Rectal smooth muscle tissue (tissue), 1 donor: ENCODE measurements at regions not wholly inside any gene's neighbourhood (a gene's known extent, or its start where the extent isn't known, plus 50 kb on each side); places are given as distances from the start of the nearest gene placed in this dataset.

Experiments used
- H3K27ac ChIP-seq: one replicate; pipeline ENCODE4 v1.7.0; 2013; ENCODE audit warnings: low read depth, low read length, inconsistent platforms
- H3K27me3 ChIP-seq: one replicate; pipeline ENCODE4 v1.7.0; 2013; ENCODE audit warnings: low read length; ENCODE audit not compliant: control insufficient read depth, insufficient read depth
- H3K36me3 ChIP-seq: one replicate; pipeline ENCODE4 v1.7.0; 2013; ENCODE audit warnings: low read length; ENCODE audit not compliant: control insufficient read depth, insufficient read depth
- H3K4me1 ChIP-seq: one replicate; pipeline ENCODE4 v1.7.0; 2013; ENCODE audit warnings: low read length; ENCODE audit not compliant: control insufficient read depth, insufficient read depth
- H3K4me3 ChIP-seq: one replicate; pipeline ENCODE4 v1.7.0; 2013; ENCODE audit warnings: low read length
- H3K9ac ChIP-seq: one replicate; pipeline ENCODE4 v1.7.0; 2013; ENCODE audit warnings: low read length

GRCh38 chr5:126358525-126358924, 64.7 kb upstream of the GRAMD2B start:
- H3K36me3 ChIP-seq, result no peaks in the 10 kb centered on the region
- no peak overlapping the region for H3K4me3 ChIP-seq
- no peak overlapping the region for H3K9ac ChIP-seq
- H3K27me3 ChIP-seq, result no peaks in the 10 kb centered on the region
- no peak overlapping the region for H3K27ac ChIP-seq
- peaks cover under 1% of the 10 kb centered on the region for H3K4me1 ChIP-seq

GRCh38 chr5:126359884-126360283, 63.3 kb upstream of the GRAMD2B start:
- Histone ChIP-seq H3K4me1 (no peaks in the 10 kb centered on the region), H3K4me3 (no peak overlapping the region), H3K36me3 (no peaks in the 10 kb centered on the region), H3K27me3 (no peaks in the 10 kb centered on the region), H3K27ac (no peak overlapping the region), H3K9ac (no peak overlapping the region)

GRCh38 chr5:126360467-126360866, 62.7 kb upstream of the GRAMD2B start:
- no peaks in the 10 kb centered on the region for H3K36me3 ChIP-seq
- H3K9ac ChIP-seq, result no peak overlapping the region
- no peaks in the 10 kb centered on the region for H3K4me1 ChIP-seq
- H3K27ac ChIP-seq, result no peak overlapping the region
- no peaks in the 10 kb centered on the region for H3K27me3 ChIP-seq
- H3K4me3 ChIP-seq, result no peak overlapping the region

- Histone ChIP-seq H3K27ac (no peak overlapping the region), H3K36me3 (no peaks in the 10 kb centered on the region), H3K4me3 (no peak overlapping the region), H3K9ac (no peak overlapping the region), H3K27me3 (no peaks in the 10 kb centered on the region), H3K4me1 (no peaks in the 10 kb centered on the region)
Observed at GRCh38 chr5:126363658-126364057, 59.6 kb upstream of the GRAMD2B start.

- no peak overlapping the region for H3K27ac ChIP-seq
- no peaks in the 10 kb centered on the region for H3K4me1 ChIP-seq
- no peak overlapping the region for H3K4me3 ChIP-seq
- H3K9ac ChIP-seq, result no peak overlapping the region
- no peaks in the 10 kb centered on the region for H3K27me3 ChIP-seq
- no peaks in the 10 kb centered on the region for H3K36me3 ChIP-seq
Observed at GRCh38 chr5:126364206-126364902, 58.9 kb upstream of the GRAMD2B start.

GRCh38 chr5:126365446-126366198, 57.6 kb upstream of the GRAMD2B start:
- no peak overlapping the region for H3K4me3 ChIP-seq
- peaks cover 7% of the 10 kb centered on the region for H3K4me1 ChIP-seq
- no peak overlapping the region for H3K9ac ChIP-seq
- H3K27ac ChIP-seq, result no peak overlapping the region
- no peaks in the 10 kb centered on the region for H3K36me3 ChIP-seq
- H3K27me3 ChIP-seq, result no peaks in the 10 kb centered on the region

- Histone ChIP-seq H3K27ac (no peak overlapping the region), H3K4me3 (no peak overlapping the region), H3K9ac (no peak overlapping the region), H3K4me1 (peaks cover 7% of the 10 kb centered on the region), H3K36me3 (no peaks in the 10 kb centered on the region), H3K27me3 (no peaks in the 10 kb centered on the region)
Observed at GRCh38 chr5:126366199-126366560, 57.0 kb upstream of the GRAMD2B start.

- Histone ChIP-seq H3K4me1 (peaks cover 7% of the 10 kb centered on the region), H3K27me3 (no peaks in the 10 kb centered on the region), H3K36me3 (no peaks in the 10 kb centered on the region), H3K27ac (peak overlapping the region; percentile 24), H3K9ac (no peak overlapping the region), H3K4me3 (no peak overlapping the region)
Observed at GRCh38 chr5:126368239-126368812, 54.9 kb upstream of the GRAMD2B start.

- no peak overlapping the region for H3K4me3 ChIP-seq
- H3K27me3 ChIP-seq, result no peaks in the 10 kb centered on the region
- no peak overlapping the region for H3K27ac ChIP-seq
- no peak overlapping the region for H3K9ac ChIP-seq
- peaks cover 7% of the 10 kb centered on the region for H3K4me1 ChIP-seq
- no peaks in the 10 kb centered on the region for H3K36me3 ChIP-seq
Observed at GRCh38 chr5:126369083-126369482, 54.1 kb upstream of the GRAMD2B start.

GRCh38 chr5:126369995-126370731, 53.0 kb upstream of the GRAMD2B start:
- Histone ChIP-seq H3K4me1 (peaks cover 7% of the 10 kb centered on the region), H3K9ac (no peak overlapping the region), H3K27me3 (no peaks in the 10 kb centered on the region), H3K4me3 (no peak overlapping the region), H3K36me3 (no peaks in the 10 kb centered on the region), H3K27ac (no peak overlapping the region)

GRCh38 chr5:126370796-126371718, 52.2 kb upstream of the GRAMD2B start:
- H3K27me3 ChIP-seq, result no peaks in the 10 kb centered on the region
- H3K27ac ChIP-seq, result no peak overlapping the region
- H3K9ac ChIP-seq, result no peak overlapping the region

More at GRCh38 chr5:126370796-126371718, 52.2 kb upstream of the GRAMD2B start:
- Histone ChIP-seq H3K4me1 (peaks cover 7% of the 10 kb centered on the region), H3K36me3 (no peaks in the 10 kb centered on the region), H3K4me3 (peak overlapping the region; percentile 70)
